Mammary epithelial cell (primary cell): ENCODE measurements at regions not wholly inside any gene's neighbourhood (a gene's known extent, or its start where the extent isn't known, plus 50 kb on each side); places are given as distances from the start of the nearest gene placed in this dataset.

Experiments
- EZH2 ChIP-seq: IDR thresholded peaks from 2 replicates; pipeline ENCODE4 v1.6.1; 2012; ENCODE audit warnings: low read length, inconsistent platforms, borderline replicate concordance
- TF ChIP-seq, protein P1 (sequence below), 2 donors: IDR thresholded peaks in 1 of 2; conservative IDR thresholded peaks in 1 of 2; 2 replicates each; pipeline ENCODE4 v1.5.1; 2011 to 2012; ENCODE audit warnings: inconsistent platforms in 2 of 2, low read length in 2 of 2, mild to moderate bottlenecking in 2 of 2, control low read depth in 1 of 2, low read depth in 1 of 2; ENCODE audit not compliant: insufficient read depth in 1 of 2; ENCODE audit errors: extremely low read depth in 1 of 2

DNA sequence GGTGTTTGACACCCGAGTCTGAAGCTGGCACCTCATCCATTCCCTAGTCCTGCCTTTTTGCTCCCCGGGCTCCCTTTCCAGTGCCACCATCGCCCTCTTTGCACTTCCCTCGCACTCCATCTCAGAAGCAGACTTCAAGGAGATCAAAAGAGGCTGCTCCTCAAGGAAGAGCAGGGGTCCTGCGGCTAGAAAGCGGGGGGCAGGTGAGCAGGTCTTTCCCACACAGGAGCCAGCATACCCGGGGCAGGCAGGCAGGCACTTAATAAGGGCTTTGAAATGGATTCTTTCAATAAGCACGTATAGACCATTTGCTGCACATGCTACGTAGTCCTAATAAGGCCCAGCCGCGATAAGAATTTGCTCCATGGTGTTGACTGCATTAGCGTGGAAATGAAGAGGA is 125.9 kb upstream of the PROX1 start:
- TF ChIP-seq, protein P1, sequence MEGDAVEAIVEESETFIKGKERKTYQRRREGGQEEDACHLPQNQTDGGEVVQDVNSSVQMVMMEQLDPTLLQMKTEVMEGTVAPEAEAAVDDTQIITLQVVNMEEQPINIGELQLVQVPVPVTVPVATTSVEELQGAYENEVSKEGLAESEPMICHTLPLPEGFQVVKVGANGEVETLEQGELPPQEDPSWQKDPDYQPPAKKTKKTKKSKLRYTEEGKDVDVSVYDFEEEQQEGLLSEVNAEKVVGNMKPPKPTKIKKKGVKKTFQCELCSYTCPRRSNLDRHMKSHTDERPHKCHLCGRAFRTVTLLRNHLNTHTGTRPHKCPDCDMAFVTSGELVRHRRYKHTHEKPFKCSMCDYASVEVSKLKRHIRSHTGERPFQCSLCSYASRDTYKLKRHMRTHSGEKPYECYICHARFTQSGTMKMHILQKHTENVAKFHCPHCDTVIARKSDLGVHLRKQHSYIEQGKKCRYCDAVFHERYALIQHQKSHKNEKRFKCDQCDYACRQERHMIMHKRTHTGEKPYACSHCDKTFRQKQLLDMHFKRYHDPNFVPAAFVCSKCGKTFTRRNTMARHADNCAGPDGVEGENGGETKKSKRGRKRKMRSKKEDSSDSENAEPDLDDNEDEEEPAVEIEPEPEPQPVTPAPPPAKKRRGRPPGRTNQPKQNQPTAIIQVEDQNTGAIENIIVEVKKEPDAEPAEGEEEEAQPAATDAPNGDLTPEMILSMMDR (conservative IDR thresholded peaks at IDR 0.05 in 1 of 2, IDR thresholded peaks at IDR 0.05 in 1 of 2; ENCODE audit: extremely low read depth in 1 of 2, insufficient read depth in 1 of 2, low read depth in 1 of 2, low read length in 2 of 2), result no peak
- TF ChIP-seq EZH2, result no peak
